HT-29 (cell line): ENCODE measurements at regions not wholly inside any gene's neighbourhood (a gene's known extent, or its start where the extent isn't known, plus 50 kb on each side); places are given as distances from the start of the nearest gene placed in this dataset.
A peak's percentile ranks its signal among the peaks of the same experiment; 100 is the strongest.
"Not testable (repeated sequence)": the region's sequence is repeated elsewhere in the genome, so short reads cannot be mapped to it uniquely, and the experiment has no call there.

Experiments used
- DNase-seq: peaks from one replicate; pipeline ENCODE4 v3.0.0-alpha.2; 2015; ENCODE audit warnings: low spot score

GRCh38 chr15:69860921-69861320, 236.8 kb downstream of the TLE3 start:
- DNase-seq = no peak

- no peak for DNase-seq
Observed at GRCh38 chr15:69861331-69862171, 236.2 kb downstream of the TLE3 start.

GRCh38 chr15:69862540-69862939, 235.2 kb downstream of the TLE3 start:
- no peak for DNase-seq

DNA sequence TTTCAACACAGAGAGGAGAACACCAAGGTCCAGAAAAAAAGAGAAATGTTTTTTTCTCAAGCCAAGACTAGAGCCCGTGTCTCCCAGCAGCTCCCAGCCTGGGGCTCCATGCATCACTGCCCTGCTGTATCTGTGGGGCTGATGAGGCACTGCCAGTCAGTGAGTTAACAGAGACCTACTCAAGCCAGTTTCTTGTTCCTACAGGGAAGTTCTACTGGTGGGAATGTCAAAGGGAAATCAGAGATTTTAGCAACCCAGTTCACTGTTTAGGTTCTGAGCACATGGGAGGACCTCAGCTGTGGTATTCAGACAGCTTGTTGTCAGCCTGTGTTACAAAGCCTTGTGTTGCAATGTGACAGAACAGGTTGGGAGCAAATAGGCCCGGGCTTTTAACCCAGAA, 234.3 kb downstream of the TLE3 start:
- no peak for DNase-seq

- no peak for DNase-seq
Observed at GRCh38 chr15:69865369-69865768, 232.3 kb downstream of the TLE3 start.

- peak; percentile 3 for DNase-seq
Observed at GRCh38 chr15:69868756-69869155, 229.0 kb downstream of the TLE3 start.

- peak; percentile 91 for DNase-seq
Observed at GRCh38 chr15:69869291-69869690, 228.4 kb downstream of the TLE3 start.

DNA sequence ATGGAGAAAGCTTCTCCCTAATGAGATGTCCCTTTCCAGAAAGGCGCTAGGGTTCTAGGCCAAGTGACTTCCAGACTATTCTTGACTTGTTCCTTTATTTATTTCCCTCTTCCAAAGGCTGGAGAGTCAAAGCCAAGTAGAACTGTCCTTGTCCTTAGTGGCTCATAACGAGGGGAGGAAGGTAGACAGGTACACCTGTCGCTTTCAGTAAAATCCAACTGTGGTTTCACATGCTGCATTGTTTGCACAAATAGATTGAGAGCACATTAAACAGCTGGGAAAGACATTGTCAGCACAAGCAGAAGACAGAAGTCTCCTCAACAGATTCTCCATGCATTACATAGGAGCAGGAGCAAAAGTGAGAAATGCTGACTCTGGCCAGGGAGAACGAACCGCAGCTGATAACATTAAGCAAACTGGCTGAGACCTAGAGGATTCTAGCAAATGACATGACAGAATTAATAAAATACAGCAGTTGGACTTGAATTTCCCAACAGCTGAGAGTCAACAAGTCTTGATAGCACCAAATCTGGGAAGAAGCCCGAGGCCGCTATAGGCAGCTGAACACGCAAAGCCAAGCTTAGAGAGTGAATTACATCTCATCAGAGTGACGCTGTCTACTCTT, 227.7 kb downstream of the TLE3 start:
- no peak for DNase-seq

DNA sequence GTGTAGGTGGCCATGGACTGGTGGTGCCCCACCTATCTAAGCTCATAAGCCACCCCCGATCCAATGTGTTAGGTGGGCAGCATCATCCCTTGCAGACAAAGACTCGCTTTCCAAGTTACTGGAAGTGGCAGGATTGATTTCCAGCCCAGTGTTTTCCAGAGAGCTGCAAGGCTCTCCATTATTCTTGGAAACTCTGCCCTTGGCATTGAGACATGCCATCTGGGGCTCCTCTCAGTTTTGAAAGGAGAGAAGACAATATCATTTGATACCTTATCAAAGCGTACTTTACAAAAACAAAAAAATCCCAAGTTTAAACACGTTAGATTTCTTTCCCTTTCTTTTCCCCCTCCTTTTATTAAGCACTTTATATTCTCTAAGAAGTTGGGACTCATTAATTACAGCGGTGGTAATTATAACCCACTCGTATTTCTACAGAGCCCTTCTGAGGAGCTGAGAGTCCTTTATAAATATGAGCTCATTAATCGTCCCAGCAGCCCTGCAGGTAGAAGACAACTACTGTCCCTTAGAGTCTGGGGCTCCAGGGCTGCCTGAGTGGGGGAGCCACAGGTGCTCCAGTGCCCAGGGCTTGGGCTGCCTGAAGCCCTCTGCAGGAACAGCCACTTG, 226.1 kb downstream of the TLE3 start:
- DNase-seq = no peak

GRCh38 chr15:69873807-69874206, 223.9 kb downstream of the TLE3 start:
- no peak for DNase-seq

DNA sequence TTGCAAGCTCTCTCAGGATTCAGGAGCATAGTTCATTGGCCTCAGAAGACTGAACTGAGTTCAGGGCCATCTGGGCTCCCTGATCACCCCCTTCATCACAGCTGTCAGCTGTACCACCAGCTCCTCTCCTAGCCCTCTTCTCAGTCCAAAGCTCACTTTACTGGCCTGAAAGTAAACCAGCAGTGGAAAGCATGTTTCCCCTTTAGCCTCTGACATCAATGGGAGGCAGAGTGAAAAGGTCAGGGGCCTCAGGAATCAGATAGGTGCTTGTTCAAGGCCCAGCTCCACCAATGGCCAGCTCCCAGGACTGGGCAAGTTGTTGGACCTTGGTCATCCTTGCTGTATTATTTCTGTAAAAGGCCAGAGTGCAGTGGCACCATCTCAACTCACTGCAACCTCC, 223.4 kb downstream of the TLE3 start:
- DNase-seq = no peak

DNA sequence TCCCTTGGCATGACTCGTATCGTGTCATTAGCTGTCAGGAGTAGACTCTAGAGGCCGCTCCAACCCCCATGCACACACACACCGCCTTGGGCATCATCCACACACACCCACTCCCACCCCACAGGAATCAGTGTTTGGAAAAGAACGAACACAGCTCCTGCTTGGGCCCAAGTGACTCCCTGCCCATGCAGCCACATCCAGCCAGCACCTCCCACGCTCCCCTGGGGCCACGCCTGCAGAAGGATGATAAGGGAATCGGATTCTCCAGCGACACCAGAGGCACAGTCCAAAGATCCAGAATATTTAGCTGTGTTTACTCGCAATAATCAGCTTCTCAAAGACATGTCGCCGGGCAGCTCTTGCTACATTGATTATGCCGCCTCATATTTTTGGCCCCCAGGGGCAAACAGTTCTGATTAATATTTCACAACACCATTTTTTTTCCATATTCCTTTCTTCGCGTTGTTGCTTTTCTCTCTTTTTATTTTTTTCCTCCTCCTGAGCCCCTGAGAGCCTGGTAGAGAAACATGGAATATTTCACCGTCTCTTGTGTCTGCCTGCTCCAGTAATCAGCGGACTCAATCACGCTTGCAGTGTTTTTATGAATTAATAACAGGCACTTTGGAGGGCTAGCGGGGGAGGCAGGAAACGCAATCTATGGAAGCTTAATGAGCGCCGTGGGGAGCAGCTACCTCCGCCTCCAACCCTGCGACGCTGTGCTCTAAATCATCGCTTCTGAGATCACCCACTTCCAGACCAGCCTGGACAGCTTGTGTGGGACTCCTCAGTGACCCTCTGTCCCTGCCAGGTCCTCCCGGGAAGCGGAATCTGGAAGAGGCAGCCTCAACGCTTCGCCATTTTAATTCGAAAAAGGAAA, 221.4 kb downstream of the TLE3 start:
- no peak for DNase-seq

DNA sequence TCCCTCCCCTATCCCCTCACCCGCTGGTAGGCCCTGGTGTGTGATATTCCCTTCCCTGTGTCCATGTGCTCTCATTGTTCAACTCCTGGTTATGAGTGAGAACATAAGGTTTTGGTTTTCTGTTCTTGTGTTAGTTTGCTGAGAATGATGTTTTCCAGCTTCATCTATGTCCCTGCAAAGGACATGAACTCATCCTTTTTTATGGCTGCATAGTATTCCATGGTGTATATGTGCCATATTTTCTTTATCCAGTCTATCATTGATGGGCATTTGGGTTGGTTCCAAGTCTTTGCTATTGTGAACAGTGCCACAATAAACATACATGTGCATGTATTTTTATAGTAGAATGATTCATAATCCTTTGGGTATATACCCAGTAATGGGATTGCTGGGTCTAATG, 217.8 kb downstream of the TLE3 start:
- not testable (repeated sequence) for DNase-seq

DNA sequence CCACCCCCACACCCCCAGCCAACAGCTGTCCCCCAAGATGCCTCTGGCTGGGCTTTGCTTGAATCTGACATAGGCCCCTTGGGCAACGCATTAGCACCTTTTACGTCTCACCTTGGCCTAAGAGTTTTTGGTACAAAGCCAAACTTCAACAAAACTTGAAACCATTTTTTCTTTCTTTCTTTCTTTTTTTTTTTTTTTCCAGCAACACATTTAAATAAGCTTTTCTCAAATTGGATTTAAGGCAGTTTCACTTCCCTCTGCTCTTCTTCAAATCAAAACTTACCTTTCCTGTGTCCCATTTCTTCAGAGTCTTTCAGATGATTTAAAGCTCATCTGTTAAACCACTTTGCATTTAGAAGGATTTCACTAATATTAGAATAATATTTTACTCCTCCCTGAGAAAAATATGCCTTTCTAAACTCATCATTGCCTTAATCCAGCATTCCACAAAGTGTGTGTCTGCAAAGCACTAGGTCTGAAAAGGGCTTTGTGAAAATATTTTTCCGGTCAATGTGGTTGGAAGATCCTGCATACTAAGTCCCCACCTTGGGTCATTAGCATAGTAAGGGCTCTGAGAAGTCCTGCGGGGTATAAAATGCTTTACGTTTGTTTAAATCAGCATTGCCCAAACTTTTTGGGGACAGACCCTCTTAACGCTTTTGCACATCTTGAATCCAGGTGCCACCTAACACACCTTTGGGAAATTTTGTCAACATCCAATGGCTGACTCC, 217.0 kb downstream of the TLE3 start:
- DNase-seq = no peak

- no peak for DNase-seq
Observed at GRCh38 chr15:69881302-69881670, 216.4 kb downstream of the TLE3 start.

GRCh38 chr15:69881766-69882165, 216.0 kb downstream of the TLE3 start:
- no peak for DNase-seq

GRCh38 chr15:69883306-69883705, 214.4 kb downstream of the TLE3 start:
- DNase-seq = no peak

DNA sequence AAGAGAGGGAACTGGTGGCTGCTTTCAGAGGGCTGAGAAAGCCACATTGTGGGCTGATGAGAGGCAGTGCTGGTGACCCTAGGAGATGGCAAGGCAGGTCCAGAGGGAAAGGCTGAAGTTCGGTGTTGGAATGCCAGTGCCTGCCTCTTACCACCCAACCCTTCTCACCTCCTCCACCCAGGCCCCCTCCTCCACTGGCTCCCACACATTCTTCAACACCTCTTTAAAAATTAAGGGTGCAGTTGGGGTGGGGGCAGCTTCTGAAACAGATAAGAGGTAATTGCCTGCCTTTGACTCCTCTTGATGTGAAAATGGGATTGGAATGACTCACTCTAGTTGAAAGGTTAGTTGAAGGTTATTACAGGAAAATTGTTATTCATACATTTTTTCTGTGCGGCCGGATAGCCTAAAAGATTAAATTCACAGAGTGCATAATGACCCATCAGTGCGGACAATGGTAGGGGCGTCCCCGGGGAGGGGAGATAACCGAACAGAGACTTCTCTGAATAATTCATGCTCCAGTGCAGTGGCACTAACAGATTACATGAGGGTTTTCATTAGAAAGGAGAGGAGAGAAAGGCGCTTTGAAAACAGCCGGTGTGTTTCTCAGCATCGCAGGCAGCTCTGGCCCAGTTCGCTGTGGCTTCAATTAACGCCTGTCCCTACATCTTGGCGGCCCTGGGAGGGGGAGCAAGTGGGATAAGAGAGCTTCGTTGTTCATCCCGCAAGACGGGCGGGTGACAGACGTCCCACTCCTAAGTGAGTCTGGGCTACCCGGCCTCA, 212.4 kb downstream of the TLE3 start:
- DNase-seq = no peak

- DNase-seq = no peak
Observed at GRCh38 chr15:69887009-69887408, 210.7 kb downstream of the TLE3 start.

GRCh38 chr15:69887553-69887952, 210.2 kb downstream of the TLE3 start:
- DNase-seq = no peak
